Loucy (cell line): ENCODE measurements at regions not wholly inside any gene's neighbourhood (a gene's known extent, or its start where the extent isn't known, plus 50 kb on each side); places are given as distances from the start of the nearest gene placed in this dataset.

Source experiments
- H2AFZ ChIP-seq: fragments of 200-600 bp; sonication (generic); 2 replicates; pipeline ENCODE4 v1.6.0; 2016; ENCODE audit warnings: antibody characterized with exemption, mild to moderate bottlenecking, low read length, moderate library complexity
- H3F3A ChIP-seq: fragments of 200-600 bp; 2 replicates; pipeline ENCODE4 v1.6.0; 2016; ENCODE audit warnings: antibody characterized with exemption, low read depth, mild to moderate bottlenecking
- H3K27me3 ChIP-seq: fragments of 200-600 bp; sonication (generic); 2 replicates; pipeline ENCODE4 v1.6.1; 2014; ENCODE audit warnings: low read length, mild to moderate bottlenecking; ENCODE audit not compliant: insufficient read depth, poor library complexity, severe bottlenecking
- H3K36me3 ChIP-seq: fragments of 200-600 bp; sonication (generic); 2 replicates; pipeline ENCODE4 v1.6.1; 2016; ENCODE audit warnings: low read length; ENCODE audit not compliant: insufficient read depth
- H3K4me1 ChIP-seq: fragments of 200-600 bp; sonication (generic); 2 replicates; pipeline ENCODE4 v1.5.1; 2014; ENCODE audit warnings: low read length, mild to moderate bottlenecking; ENCODE audit not compliant: insufficient read depth, poor library complexity, severe bottlenecking
- H3K4me2 ChIP-seq: fragments of 200-600 bp; sonication (generic); 2 replicates; pipeline ENCODE4 v1.6.0; 2014; ENCODE audit warnings: antibody characterized with exemption, low read length, low read depth, mild to moderate bottlenecking; ENCODE audit not compliant: poor library complexity, severe bottlenecking
- H3K4me3 ChIP-seq: fragments of 200-600 bp; sonication (generic); 2 replicates; pipeline ENCODE4 v1.5.1; 2014; ENCODE audit warnings: low read length, mild to moderate bottlenecking, mixed read lengths; ENCODE audit not compliant: poor library complexity, severe bottlenecking
- H3K79me2 ChIP-seq: fragments of 200-600 bp; sonication (generic); 2 replicates; pipeline ENCODE4 v1.6.1; 2014; ENCODE audit warnings: low read length; ENCODE audit not compliant: insufficient read depth
- H3K9ac ChIP-seq: fragments of 200-600 bp; sonication (generic); 2 replicates; pipeline ENCODE4 v1.6.0; 2014; ENCODE audit warnings: mild to moderate bottlenecking, low read depth, low read length, moderate library complexity; ENCODE audit not compliant: poor library complexity, severe bottlenecking
- H3K9me2 ChIP-seq: fragments of 200-600 bp; sonication (generic); replicated peaks from 2 replicates; pipeline ENCODE4 v1.6.1; 2016; ENCODE audit warnings: low read depth, low read length, mixed read lengths
- H3K9me3 ChIP-seq: fragments of 200-600 bp; sonication (generic); 2 replicates; pipeline ENCODE4 v1.6.1; 2014; ENCODE audit warnings: mild to moderate bottlenecking, antibody characterized with exemption, low read length, low read depth; ENCODE audit not compliant: insufficient read depth
- H4K20me1 ChIP-seq: fragments of 200-600 bp; sonication (generic); 2 replicates; pipeline ENCODE4 v1.6.0; 2014; ENCODE audit warnings: antibody characterized with exemption, low read length, mild to moderate bottlenecking; ENCODE audit not compliant: insufficient read depth, poor library complexity, severe bottlenecking
- CTCF ChIP-seq: fragments of 200-600 bp; sonication (generic); conservative IDR thresholded peaks from 2 replicates; pipeline ENCODE4 v1.5.1; 2014; ENCODE audit warnings: mild to moderate bottlenecking, antibody characterized with exemption, low read length
- EZH2phosphoT487 ChIP-seq: fragments of 200-600 bp; IDR thresholded peaks from 2 replicates; pipeline ENCODE4 v1.6.1; 2018; ENCODE audit warnings: antibody characterized with exemption, mild to moderate bottlenecking, moderate library complexity, borderline replicate concordance

DNA sequence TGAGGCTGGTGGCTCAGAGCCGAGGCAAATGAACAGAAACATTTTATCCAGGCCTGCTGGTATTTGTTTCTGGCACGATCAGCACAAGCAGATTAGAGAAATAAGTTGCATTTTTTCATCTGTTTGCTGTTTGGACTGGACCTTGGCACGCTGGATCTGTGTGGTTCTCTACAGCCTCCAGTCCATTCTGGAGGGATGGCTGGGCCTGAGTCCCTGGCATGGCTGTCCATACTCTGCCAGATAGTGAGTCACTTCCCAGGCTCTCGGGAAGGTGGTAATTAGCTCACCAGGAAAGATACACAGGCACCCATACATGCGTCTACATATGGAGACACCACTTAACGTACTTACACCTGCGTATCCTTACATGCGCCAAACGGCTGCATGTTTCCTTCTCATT lies 78.6 kb downstream of the SPRY4 start:
- H3K79me2 ChIP-seq = no peaks in the 10 kb centered on the region
- no peaks in the 10 kb centered on the region for H3K9me3 ChIP-seq
- TF ChIP-seq CTCF (no peak), EZH2phosphoT487 (no peak)
- H3K9me2 ChIP-seq = no peaks in the 10 kb centered on the region
- H3K4me2 ChIP-seq = no peak overlapping the region
- H3K4me3 ChIP-seq = no peak overlapping the region
- no peak overlapping the region for H3K9ac ChIP-seq
- no peaks in the 10 kb centered on the region for H3K27me3 ChIP-seq
- H4K20me1 ChIP-seq = no peaks in the 10 kb centered on the region
- no peak overlapping the region for H2AFZ ChIP-seq
- no peaks in the 10 kb centered on the region for H3K4me1 ChIP-seq
- no peaks in the 10 kb centered on the region for H3F3A ChIP-seq
- no peaks in the 10 kb centered on the region for H3K36me3 ChIP-seq

DNA sequence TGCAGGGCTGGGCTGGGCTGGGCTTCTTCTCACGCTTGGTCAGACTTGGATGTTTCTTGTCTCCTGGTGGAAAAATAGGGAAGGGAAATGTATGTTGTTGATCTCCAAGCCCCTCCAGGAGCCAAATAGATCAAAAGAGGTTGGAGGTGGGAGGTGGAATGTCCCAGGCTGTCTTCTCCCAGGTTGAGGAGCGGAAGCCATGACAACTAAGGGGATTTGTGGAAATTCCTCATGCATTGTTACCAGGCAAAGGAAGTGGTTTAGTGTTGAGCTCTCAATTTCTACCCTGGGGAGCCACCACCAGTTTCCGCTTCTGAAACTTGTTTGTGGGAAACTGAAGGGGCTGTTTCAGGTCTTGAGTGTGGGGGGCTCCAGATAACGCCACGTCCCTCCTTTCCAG lies 79.0 kb downstream of the SPRY4 start:
- no peaks in the 10 kb centered on the region for H3K36me3 ChIP-seq
- TF ChIP-seq EZH2phosphoT487 (no peak), CTCF (no peak)
- H3K4me1 ChIP-seq = no peaks in the 10 kb centered on the region
- H3K79me2 ChIP-seq = no peaks in the 10 kb centered on the region
- no peak overlapping the region for H3K9ac ChIP-seq
- H3F3A ChIP-seq = no peaks in the 10 kb centered on the region
- H3K9me3 ChIP-seq = no peaks in the 10 kb centered on the region
- no peaks in the 10 kb centered on the region for H4K20me1 ChIP-seq
- no peak overlapping the region for H3K4me3 ChIP-seq
- H2AFZ ChIP-seq = no peak overlapping the region
- no peaks in the 10 kb centered on the region for H3K9me2 ChIP-seq
- no peaks in the 10 kb centered on the region for H3K27me3 ChIP-seq
- H3K4me2 ChIP-seq = no peak overlapping the region

DNA sequence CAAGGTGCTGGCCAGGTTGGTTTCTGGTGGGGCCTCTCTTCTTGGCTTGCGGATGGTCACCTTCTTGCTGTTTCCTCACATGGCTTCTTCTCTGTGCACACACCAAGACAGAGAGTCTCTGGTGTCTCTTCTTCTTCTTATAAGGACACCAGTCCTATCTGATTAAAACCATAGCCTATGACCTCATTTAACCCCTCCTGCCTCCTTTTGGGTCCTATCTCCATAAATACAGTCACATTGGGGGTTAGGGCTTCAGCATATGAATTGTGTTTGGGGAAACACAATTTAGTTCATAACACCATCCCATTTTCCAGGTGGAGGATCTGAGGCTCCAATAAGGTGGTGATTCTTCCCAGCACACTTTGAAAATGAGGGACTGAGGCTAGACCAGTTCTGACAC lies 80.4 kb downstream of the SPRY4 start:
- no peaks in the 10 kb centered on the region for H3K9me2 ChIP-seq
- no peaks in the 10 kb centered on the region for H3K36me3 ChIP-seq
- no peak overlapping the region for H3K4me2 ChIP-seq
- TF ChIP-seq EZH2phosphoT487 = no peak
- no peak for TF ChIP-seq CTCF
- no peaks in the 10 kb centered on the region for H3K79me2 ChIP-seq
- no peak overlapping the region for H2AFZ ChIP-seq
- H3K9ac ChIP-seq = no peak overlapping the region
- no peaks in the 10 kb centered on the region for H3F3A ChIP-seq
- no peaks in the 10 kb centered on the region for H3K27me3 ChIP-seq
- no peaks in the 10 kb centered on the region for H3K9me3 ChIP-seq
- H3K4me3 ChIP-seq = no peak overlapping the region
- H4K20me1 ChIP-seq = no peaks in the 10 kb centered on the region
- H3K4me1 ChIP-seq = no peaks in the 10 kb centered on the region
